GM18909 (cell line): ENCODE measurements at regions not wholly inside any gene's neighbourhood (a gene's known extent, or its start where the extent isn't known, plus 50 kb on each side); places are given as distances from the start of the nearest gene placed in this dataset.

ENCODE experiments used
- ATAC-seq: cut with Tn5 transposase; IDR thresholded peaks from one replicate; pipeline ENCODE4 v1.9.1; 2021; ENCODE audit warnings: mild to moderate bottlenecking; ENCODE audit not compliant: unreplicated experiment, poor library complexity

DNA sequence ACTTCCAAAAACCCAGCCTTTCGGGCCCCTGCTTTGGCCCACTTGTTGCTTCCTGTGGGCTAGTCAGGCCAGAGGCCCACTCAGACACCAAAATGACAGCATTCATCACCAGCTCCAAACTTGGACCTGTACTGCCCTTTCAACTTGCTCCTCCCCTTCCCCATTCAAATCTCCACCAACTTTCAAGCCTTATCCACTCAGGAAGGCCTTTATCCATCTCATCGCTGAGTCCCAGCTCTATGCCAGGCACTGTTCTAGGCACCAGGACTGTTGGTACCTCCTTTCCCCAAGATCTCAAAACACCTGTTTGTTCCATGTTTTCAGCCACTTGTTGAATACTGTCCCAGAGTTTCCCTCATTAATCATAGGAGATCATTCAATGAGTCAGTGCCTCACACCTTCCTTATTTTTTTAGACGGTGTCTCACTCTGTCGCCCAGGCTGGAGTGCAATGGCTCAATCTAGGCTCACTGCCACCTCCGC is 1011.4 kb downstream of the UQCRFS1 start:
- ATAC-seq = no peak

DNA sequence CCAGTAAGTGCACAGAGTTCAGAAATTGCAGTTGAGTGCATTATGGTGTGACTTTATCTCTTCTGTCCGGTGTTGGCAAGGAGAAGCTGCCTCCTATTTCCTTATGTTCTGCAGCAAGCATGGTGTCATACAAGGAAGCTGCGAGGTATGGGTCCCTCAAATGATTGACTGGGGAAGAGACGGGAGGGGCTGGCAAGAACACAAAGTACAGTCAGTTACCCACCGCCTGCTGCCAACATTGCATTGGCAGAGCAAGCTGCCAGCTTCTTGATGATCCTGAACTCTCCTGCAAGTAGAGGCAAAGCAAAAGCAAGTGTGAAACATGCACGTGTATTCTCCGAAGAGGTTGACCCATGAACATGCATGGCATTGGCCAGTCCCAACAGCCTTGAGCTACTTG is 1013.6 kb downstream of the UQCRFS1 start:
- ATAC-seq = no peak

DNA sequence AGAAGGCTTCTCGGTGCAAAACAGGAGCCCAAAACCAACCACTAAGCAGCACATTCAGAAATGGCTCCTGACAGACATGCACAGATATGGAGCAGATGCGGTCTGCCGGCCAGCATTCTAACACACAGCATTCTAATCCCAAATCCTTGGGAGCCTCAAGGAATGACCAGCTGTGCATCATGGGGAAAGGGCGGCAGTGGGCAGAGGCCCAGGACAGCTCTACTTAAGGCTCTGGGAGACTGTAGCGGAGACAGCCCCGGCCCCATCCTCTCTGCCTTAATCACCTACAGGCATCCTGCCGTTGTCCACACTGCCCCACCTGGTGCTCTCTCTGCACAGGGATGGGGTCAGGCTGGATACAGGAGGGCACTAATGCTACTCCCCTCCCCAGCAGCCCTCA is 1016.0 kb downstream of the UQCRFS1 start:
- no peak for ATAC-seq

DNA sequence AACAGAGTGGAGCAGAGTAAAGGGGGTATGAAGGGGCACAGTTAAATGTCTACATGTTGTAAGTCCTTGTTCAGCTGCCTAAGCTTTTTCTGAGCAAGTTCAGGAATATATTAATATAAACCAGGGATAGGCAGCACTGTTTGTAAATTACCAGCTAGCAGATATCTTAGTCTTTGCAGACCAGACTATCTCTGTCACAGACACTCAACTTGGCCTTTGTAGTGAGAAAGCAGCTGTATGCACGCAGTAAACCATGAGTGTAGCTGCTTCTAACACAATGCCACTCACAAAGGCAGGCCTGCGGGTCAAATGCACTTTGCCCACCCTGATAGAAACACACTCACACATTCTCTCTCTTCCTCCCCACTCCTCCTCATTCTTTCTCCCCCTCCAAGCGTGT is 1016.9 kb downstream of the UQCRFS1 start:
- ATAC-seq = no peak

DNA sequence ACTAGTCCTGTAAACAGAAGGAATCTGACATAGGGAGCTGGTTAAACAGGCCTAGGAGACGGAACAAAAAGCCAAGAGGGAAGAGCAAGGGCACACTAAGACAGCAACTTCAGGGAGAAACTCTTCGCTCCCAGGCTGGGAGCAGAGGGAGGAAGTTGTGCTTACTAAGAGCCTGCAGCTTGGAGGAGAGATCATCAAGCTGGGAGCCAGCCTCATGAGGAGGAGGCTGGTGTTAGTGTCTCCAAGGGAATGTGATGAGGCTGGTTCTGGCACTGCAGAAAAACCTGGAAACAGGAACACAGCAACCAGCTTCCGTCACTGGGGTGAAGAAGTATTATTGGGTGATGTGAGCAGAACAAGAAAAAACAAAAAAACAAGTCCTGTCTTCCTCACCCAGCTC is 1027.3 kb downstream of the UQCRFS1 start:
- no peak for ATAC-seq

DNA sequence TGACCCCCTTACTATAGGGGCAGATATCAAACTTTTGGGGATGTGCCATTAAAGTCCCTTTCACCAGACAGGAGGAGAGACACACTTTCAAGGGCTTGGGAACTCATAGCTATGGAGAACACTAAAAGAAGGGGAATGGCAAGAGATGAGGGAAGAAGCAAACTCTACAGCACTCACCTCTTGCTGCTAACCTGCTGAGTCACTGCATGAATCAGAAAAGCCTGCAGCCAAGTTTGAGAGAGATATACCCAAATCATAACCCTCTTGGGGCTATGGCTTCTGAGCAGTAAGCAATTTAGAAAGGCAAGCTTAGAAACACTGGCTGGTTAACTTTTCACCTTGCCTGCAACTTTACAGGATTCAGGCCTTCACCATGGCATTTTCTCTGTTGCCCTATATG is 1028.0 kb downstream of the UQCRFS1 start:
- ATAC-seq = no peak

DNA sequence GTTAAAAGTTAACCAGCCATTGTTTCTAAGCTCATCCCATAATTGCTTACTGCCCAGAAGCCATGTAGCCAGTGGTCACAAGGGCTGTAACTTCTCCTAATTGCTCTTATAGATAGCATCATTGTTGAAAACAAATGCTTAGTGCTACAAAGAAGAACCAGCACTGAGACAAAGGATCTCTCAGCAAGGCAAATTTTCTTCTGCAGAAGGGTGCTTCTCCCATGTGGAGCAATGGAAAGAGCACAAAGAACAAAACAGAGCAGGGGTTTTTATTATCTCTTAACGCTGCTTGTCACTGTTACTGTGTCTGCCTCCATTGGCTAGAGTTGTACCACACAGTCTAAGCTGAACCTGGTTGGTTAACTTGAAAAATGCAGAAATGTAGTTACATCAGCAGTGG is 1036.8 kb downstream of the UQCRFS1 start:
- ATAC-seq = no peak

DNA sequence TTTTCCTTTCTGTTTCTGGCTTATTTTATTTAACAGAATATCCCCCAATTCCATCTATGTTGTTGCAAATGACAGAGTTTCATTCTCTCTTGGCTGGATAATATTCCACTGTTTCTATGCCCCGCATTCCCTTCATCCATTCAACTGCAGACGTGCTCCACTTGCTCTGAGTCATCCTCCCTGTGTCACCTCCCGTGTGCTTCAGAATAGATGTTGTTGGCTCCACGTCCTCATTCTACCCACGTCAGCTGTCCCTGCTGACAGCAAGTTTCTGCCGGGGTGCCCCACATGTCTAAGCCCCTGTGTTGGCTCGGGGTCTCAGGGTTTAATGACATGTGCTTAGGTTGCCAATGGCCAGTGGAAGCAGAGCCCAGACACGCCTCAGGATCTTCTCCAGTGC is 1041.0 kb downstream of the UQCRFS1 start:
- no peak for ATAC-seq

DNA sequence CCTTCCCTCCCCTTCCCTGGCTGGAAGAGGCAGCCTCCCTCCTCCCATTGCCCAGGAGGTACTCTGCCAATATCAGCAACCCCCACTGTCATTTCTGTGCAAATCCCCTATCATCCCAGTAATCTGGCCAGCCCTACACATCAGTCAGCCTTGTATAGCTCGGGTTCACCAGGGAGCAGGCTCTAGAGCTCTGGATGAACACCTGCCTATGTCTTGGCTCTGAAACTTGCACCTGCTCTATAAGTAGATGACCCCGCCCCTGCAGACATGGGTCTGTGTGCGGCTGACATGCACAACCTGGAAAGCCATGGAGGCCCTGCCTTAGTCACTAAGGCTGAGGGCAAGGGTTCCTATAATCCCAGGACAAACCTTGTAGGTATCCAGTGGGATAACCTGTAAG is 1042.9 kb downstream of the UQCRFS1 start:
- no peak for ATAC-seq

DNA sequence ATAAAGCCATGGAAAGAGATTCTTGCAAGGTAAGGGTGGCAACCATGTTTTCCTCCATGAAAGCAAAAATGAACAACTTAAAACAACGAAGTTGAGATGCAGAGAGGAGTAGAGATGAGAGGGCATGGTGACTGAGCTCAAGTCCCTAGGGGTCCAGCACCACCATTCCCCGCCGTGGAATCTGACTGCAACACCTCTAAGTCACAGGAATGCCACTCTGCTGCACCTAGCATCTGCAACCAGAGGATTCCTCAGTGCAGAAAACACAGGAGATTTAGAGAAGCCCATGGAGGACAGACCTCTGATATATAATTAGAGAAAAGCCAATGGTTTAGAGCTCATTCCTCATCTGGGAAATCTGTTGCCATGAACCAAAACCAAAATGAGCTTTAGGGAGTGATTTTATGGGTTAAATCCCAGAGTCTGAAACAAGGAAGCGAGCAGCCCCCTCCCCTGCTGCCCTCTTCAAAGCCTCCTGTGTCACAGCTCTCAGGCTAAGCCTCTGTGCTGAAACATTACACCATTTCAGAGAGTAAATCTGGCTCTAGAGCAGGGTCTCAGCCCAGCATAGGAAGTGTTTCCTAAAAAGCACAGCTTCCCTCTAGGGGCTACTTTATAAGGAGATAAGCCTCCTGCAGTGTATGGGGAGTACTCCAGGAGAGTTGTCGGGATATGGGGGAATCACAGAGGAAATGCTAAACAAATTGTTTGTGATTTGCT is 1043.6 kb downstream of the UQCRFS1 start:
- no peak for ATAC-seq

DNA sequence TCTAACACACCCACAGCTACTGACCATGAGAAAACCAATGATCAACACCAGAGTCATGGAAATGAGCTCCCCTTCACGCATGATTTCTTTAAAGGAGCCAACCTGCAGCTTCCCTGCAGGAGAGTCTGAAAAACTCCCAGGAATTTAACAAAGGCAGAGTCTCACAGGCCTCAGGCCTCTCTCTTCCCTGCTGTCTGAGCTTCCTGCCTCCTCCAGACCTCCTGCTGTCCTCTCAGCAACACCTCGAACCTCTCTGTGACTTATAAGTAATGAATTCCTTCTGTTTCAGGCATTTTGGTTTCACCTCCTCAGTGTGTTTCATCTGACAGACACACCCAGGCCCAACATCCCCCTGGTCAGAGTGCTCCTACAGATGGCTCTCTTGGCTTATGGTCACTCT is 1044.4 kb downstream of the UQCRFS1 start:
- ATAC-seq = no peak

DNA sequence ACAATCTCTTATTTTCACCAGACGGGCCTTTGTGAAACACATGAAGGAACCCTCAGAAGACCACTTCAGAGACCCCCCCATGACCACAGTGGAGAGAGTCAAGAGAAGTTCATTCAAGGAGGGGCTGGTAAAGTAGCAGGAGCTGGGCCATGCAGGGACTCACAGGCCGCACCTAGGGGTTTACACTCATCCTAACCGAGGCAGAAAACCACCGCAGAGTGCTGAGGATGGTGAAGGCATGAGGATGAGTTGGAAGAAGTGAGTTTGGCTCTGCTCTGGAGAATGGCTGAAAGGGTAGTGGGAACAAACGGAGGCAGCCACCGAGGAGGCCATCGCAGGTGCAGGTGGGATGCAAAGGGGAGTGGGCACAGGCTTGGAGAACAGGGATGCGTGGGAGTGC is 1046.9 kb downstream of the UQCRFS1 start:
- ATAC-seq = no peak

DNA sequence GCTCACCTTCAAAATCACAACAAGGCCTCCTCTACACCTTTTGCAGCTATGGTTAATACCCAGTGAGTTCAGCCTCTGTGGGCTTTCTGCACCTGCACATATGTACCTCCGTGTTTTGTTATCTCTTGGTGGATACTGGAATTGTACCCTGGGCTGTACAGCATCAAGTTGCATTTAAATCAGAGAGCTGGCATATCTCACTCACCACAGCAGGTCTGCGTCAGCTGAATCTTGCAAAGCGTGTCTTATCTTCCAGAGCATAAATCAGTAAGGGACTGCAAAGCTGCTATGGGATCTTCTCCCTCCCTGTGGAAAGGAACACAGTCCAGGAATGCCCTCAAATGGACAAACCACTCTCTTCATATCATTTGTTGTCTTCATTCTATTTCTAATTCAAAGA is 1048.7 kb downstream of the UQCRFS1 start:
- ATAC-seq = no peak

DNA sequence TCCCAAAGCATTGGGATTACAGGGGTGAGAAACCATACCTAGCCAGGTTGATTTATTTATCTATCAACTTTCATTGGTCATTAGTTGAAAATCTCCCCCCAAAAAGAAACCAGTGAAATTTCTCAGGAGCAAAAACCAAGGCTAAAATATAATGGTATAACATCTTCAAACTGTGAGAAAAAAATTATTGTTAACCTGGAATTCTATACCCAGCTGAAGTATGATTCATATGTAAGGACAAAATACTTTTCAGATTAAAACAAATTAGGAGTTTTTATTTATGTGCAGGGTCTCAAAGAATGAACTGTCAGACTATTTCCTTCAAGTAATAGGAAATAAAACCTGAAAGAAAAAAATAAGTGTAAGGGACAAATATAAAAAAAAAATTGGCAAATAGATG is 1053.9 kb downstream of the UQCRFS1 start:
- ATAC-seq = no peak

DNA sequence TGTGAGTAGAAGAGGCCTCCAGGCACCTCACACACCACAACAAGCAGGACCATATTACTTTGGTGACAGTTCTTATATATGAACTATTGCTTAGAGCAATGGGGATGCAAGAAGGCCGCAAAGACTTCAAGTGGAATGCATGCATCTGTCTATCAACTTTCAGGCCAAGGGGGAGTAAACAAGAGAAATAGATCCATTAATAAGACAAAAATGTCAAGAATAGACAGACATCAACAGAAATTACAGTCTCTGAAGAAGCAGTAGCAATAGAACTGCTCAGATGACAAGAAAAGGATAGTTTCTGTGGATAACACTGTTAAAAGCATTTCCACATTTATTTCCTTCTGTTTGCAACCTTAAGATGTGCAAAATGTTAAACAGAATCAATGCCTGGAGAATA is 1057.7 kb downstream of the UQCRFS1 start:
- ATAC-seq = no peak

DNA sequence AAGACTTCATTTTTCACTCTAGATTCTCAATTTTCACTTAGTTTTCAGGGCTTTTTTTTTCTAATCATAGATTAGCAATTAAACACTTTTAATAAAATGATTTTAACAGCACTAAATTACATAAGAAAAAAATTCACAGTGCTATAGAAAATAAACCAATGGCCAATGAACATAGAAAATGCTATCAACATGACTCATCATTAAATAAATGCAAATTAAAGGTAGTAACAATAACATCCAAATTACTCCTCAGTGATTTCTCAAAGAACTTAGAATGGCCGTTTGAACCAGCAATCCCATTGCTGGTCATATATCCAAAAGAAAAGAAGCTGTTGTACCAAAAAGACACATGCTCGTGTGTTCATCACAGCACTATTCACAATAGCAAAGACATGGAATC is 1058.9 kb downstream of the UQCRFS1 start:
- ATAC-seq = no peak

DNA sequence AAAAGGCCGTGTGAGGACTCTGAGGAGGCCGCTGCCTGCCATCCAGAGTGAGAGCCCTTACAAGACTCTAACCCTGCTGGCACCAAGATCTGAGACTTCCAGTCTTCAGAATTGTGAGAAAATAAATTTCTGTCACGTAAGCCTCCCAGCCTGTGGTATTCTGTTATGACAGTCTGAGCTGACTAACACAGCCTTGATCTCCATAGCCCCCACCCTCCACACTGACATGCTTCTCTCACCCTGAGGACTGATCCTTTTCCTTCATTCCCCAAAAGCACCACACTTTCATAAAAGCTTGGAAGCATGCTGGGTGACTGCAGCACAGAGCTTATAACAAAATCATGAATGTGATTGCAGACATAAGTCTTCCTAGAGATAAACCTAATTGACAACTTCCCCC is 1059.8 kb downstream of the UQCRFS1 start:
- ATAC-seq = no peak

DNA sequence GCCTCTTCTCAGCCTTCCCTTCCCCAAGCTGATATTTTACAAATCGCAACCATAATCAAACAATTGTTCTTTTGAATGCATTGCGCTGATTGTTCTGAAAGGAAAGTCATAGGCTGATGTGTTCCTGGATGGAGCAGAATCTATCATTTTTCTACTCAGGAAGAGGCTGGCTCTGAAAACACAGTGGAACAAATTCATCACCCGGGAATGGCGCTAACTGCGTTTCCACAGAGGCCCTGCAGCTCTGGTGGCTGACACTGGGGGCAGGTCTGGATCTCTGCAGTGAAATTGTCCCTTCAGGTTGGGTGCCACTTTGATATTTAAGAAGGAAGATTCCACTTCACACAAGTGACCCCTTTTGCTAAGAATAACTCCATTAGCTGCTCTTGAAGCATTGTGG is 1060.8 kb downstream of the UQCRFS1 start:
- ATAC-seq = no peak

DNA sequence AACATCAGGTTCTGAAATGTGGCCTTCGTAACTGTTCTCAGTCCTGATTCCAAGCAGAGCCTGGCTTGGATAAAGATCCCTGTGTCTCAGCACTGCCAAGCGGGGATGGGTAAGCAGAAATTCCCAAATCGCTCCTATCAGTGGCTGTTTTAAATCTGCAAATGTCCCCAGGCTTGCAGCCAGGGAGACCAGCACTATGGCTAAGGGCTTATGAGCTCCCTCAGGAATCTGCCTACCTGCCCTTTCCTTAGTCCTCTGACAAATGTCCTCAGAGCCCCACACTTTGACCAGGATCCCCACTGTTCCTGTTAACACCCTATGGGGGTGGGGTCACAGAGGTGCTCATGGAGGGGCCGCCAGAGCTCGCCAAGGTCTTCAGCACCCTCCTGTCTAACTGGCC is 1062.8 kb downstream of the UQCRFS1 start:
- no peak for ATAC-seq

DNA sequence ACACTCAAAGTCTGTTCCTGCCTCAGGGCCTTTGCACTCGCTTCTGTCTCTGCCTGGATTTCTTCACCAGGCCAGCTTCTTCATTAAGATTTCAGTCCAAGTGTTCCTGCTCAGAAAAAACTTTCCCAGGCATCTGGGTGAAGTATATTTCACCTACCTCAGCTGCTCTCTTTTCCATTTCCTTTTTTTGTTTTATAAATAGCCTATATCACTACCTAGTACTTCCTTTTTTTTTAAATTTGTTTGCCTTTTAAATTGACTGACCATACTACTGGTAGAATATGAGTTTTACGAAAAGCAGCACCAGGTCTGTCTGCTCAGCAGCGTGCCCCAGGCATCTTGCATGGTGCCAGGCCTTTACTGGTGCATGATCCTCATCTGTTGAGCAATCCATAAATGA is 1064.4 kb downstream of the UQCRFS1 start:
- ATAC-seq = no peak

DNA sequence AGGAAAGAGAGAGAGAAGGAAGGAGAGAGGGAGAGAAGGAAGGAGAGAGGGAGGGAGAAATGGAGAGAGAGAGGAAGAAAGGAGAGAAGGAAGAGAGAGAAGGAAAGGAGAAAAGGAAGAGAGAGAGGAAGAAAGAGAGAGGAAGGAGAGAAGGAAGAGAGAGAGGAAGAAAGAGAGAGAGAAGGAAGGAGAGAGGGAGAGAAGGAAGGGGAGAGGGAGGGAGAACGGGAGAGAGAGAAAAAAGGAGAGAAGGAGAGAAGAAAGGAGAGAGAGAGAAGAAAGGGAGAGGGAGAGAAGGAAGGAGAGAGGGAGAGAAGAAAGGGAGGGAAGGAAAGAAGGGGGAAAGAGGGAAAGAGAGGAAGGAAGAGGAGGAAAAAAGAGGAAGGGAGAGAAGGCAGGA is 1070.7 kb downstream of the UQCRFS1 start:
- no peak for ATAC-seq

DNA sequence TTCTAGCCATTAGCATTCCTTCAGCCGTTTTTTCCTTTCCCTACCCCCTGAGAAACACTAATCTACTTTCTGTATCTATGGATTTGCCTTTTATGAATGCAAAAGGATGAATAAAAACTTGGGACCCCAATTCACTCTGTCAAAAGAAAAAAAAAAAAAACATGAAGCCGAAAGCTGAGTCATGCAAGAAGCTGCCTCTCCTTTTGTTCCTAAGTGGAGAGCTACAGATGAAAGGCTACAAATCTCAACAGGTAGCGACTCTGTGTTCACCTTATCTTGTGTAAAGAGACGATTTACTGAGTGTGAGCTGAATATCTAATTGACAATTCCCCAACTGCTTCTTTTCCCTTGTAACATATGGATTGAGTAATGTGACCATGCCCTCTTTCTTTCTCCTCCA is 1072.8 kb downstream of the UQCRFS1 start:
- no peak for ATAC-seq

DNA sequence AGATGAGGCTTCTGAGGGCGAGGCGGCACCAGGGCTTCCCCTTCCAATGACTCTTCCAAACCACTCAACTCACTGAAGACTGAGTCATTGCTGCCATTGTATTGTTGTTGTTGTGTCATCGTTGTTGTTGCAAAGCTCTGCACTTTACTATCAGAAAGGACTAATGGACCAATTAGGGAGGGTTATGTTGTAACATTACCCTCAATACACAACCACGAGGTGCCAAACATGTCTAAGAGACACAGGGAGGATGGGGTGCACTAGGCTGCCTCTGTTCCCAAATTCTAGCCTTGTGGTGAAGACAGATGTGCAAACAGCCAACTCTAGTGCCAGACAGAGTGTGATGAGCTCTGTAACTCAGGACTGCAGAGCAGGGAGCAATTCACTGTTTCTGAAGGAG is 1075.2 kb downstream of the UQCRFS1 start:
- no peak for ATAC-seq
